ENCODE measurements at regions not wholly inside any gene's neighbourhood (a gene's known extent, or its start where the extent isn't known, plus 50 kb on each side); places are given as distances from the start of the nearest gene placed in this dataset.

GRCh38 chr14:84209031-84209430 is 1320.9 kb upstream of the FLRT2 start:
- TF ChIP-seq REST (IDR thresholded peaks at IDR 0.05; ENCODE audit: insufficient read depth in 1 of 2, low read depth in 2 of 2, low read length in 2 of 2): no peak

GRCh38 chr14:84217066-84217465 is 1312.9 kb upstream of the FLRT2 start:
- TF ChIP-seq POLR2AphosphoS5 (IDR thresholded peaks at IDR 0.05; ENCODE audit: low read depth, low read length): no peak
- TF ChIP-seq REST (IDR thresholded peaks at IDR 0.05; ENCODE audit: insufficient read depth in 1 of 2, low read depth in 2 of 2, low read length in 2 of 2): no peak
- no peak for TF ChIP-seq SIN3A (IDR thresholded peaks at IDR 0.05; ENCODE audit: borderline replicate concordance, insufficient read depth, low read length)
- no peak for TF ChIP-seq FOXP2 (optimal IDR thresholded peaks at IDR 0.05; ENCODE audit: borderline replicate concordance, extremely low read depth, extremely low read length, insufficient read depth)
- TF ChIP-seq TAF1 (IDR thresholded peaks at IDR 0.05; ENCODE audit: borderline replicate concordance, insufficient read depth, low read length): no peak

GRCh38 chr14:84225268-84225667 is 1304.7 kb upstream of the FLRT2 start:
- TF ChIP-seq POLR2AphosphoS5 (IDR thresholded peaks at IDR 0.05; ENCODE audit: low read depth, low read length) (no peak), FOXP2 (optimal IDR thresholded peaks at IDR 0.05; ENCODE audit: borderline replicate concordance, extremely low read depth, extremely low read length, insufficient read depth) (no peak), SIN3A (IDR thresholded peaks at IDR 0.05; ENCODE audit: borderline replicate concordance, insufficient read depth, low read length) (no peak), TAF1 (IDR thresholded peaks at IDR 0.05; ENCODE audit: borderline replicate concordance, insufficient read depth, low read length) (no peak), REST (IDR thresholded peaks at IDR 0.05; ENCODE audit: insufficient read depth in 1 of 2, low read depth in 2 of 2, low read length in 2 of 2) (no peak)

- no peak for TF ChIP-seq FOXP2 (optimal IDR thresholded peaks at IDR 0.05; ENCODE audit: borderline replicate concordance, extremely low read depth, extremely low read length, insufficient read depth)
- TF ChIP-seq TAF1 (IDR thresholded peaks at IDR 0.05; ENCODE audit: borderline replicate concordance, insufficient read depth, low read length): no peak
- no peak for TF ChIP-seq REST (IDR thresholded peaks at IDR 0.05; ENCODE audit: insufficient read depth in 1 of 2, low read depth in 2 of 2, low read length in 2 of 2)
- TF ChIP-seq SIN3A (IDR thresholded peaks at IDR 0.05; ENCODE audit: borderline replicate concordance, insufficient read depth, low read length): no peak
- no peak for TF ChIP-seq POLR2AphosphoS5 (IDR thresholded peaks at IDR 0.05; ENCODE audit: low read depth, low read length)
Observed at GRCh38 chr14:84228702-84229101, 1301.2 kb upstream of the FLRT2 start.

GRCh38 chr14:84234281-84234680 is 1295.7 kb upstream of the FLRT2 start:
- TF ChIP-seq POLR2AphosphoS5 (IDR thresholded peaks at IDR 0.05; ENCODE audit: low read depth, low read length) (no peak), SIN3A (IDR thresholded peaks at IDR 0.05; ENCODE audit: borderline replicate concordance, insufficient read depth, low read length) (no peak), TAF1 (IDR thresholded peaks at IDR 0.05; ENCODE audit: borderline replicate concordance, insufficient read depth, low read length) (no peak), FOXP2 (optimal IDR thresholded peaks at IDR 0.05; ENCODE audit: borderline replicate concordance, extremely low read depth, extremely low read length, insufficient read depth) (no peak), REST (IDR thresholded peaks at IDR 0.05; ENCODE audit: insufficient read depth in 1 of 2, low read depth in 2 of 2, low read length in 2 of 2) (no peak)
